ENCODE measurements at regions not wholly inside any gene's neighbourhood (a gene's known extent, or its start where the extent isn't known, plus 50 kb on each side); places are given as distances from the start of the nearest gene placed in this dataset.
"Not testable (repeated sequence)": the region's sequence is repeated elsewhere in the genome, so short reads cannot be mapped to it uniquely, and the experiment has no call there.

- TF ChIP-seq EZH2 (IDR thresholded peaks at IDR 0.05; ENCODE audit: borderline replicate concordance, low read depth, low read length, poor library complexity, severe bottlenecking); CTCF (conservative IDR thresholded peaks at IDR 0.05; ENCODE audit: low read depth, low read length): not testable (repeated sequence)
Observed at GRCh38 chrX:35611562-35611961, 186.6 kb upstream of the MAGEB16 start.
